GM18526 (cell line): ENCODE measurements at regions not wholly inside any gene's neighbourhood (a gene's known extent, or its start where the extent isn't known, plus 50 kb on each side); places are given as distances from the start of the nearest gene placed in this dataset.

Experiments used
- POLR2A ChIP-seq: IDR thresholded peaks from 3 replicates; pipeline ENCODE4 v1.6.1; 2011; ENCODE audit not compliant: insufficient read length; ENCODE audit errors: extremely low read depth

- TF ChIP-seq POLR2A = no peak
Measured at GRCh38 chr13:73324842-73325722, 266.3 kb downstream of the KLF5 start.

DNA sequence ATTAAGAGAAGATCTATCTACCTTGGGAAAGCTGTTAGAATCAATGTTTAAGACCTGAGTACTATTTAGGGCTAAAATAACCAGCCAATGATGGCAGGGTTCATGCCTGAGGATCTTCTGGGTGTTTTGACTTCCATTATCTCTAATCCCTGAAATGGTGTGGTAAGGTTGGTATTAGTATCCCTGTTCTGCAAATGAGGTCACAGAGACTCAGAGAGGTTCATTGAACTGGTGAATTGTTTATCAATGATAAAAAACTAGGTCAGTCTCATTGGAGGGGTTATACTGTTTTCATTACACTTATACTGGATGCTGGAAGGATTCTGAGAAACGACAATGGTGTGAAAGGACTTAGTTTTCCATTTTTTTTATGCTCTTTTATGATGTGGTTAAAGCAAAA is 264.8 kb downstream of the KLF5 start:
- TF ChIP-seq POLR2A = no peak

DNA sequence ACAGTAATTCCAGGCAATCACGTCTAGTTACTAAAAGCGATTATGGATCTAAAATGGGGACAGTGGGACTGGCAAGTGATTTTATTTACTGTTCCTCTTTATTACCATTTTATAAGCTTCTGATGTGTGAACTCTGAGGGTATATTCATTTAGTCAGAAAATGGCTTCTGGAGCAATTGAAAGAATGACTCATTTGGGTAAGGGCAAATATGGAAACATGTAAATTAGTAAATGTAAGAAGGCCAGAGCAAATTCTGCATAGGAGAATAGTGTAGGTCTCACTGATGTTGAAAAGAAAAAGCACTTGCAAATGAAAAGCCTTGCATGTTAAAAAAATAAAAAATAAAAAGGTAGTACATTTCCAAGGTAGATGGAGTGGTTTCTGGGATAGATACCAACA is 262.2 kb downstream of the KLF5 start:
- TF ChIP-seq POLR2A = no peak

- TF ChIP-seq POLR2A = no peak
Measured at GRCh38 chr13:73317140-73317539, 258.3 kb downstream of the KLF5 start.

DNA sequence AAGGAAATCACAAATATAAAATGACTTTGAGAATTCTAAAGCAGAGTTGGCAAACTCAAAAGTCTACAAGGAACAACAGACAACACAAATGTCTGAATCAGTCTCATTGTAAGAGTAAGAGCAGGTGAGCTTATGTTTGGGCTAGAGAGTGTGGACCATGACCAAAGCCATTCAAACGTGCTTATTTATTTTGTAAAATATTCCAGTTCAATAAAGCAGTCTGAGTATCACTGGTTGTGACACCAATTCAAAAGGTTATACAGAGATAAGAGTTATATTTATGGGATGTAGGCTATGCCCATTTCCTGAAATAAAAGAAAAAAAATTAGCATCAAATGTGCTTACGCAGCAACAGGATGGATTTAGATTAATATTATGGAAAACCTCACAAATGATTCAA is 251.6 kb downstream of the KLF5 start:
- no peak for TF ChIP-seq POLR2A

DNA sequence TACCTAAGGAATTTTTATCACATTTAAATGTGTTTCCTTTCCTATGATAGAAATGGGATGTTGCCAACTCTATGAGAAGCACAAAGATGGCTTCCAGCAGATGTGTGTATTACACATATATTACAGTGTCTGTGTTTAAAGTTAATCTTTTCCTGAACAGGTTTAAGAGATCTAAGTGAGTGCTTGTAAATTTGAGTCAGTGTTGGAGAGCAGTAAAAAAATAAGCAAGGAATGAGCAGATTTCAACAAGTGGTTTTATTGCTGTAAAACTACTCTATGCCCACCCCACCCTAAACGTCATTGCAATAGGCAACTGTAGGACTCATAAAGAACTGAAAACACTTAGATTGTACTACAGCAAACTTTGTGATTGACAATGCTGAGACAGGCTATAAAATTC is 248.7 kb downstream of the KLF5 start:
- no peak for TF ChIP-seq POLR2A

DNA sequence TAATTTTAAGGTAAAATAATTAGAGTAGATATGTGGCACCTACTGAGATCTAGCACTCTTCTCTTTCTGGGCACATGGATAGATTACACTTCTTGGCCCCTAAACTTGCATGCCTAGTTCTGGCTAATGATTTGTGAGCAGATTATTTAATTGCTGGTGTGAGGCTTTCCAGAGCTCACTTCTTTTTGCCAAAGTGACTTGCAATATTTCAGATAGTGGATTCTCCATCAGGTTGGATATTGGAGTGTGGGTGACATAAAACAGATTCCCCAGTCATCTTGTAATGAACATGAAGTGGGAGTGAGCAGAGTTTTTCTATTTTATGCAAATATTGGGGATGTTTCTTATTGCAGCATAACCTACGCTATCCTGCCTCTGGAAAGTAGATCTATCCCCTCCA is 247.9 kb downstream of the KLF5 start:
- TF ChIP-seq POLR2A = no peak

DNA sequence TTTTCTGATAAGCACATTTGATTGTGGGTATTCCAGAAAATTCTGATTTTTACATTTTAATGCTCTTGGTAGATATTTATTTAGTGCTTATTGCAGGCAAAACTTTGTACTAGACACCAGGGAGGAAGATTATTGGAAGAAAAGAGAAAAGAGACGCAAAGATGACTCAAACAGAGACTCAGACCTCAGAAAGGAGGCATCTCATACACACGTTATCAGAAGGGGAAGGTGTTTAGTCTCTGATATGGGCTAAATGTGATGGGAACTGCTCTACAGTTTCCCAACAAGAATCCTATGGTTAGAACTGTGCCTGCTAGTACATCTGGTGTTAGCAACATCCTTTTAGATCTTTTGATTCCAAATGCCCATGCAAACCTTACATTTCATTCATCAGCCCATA is 245.6 kb downstream of the KLF5 start:
- no peak for TF ChIP-seq POLR2A

DNA sequence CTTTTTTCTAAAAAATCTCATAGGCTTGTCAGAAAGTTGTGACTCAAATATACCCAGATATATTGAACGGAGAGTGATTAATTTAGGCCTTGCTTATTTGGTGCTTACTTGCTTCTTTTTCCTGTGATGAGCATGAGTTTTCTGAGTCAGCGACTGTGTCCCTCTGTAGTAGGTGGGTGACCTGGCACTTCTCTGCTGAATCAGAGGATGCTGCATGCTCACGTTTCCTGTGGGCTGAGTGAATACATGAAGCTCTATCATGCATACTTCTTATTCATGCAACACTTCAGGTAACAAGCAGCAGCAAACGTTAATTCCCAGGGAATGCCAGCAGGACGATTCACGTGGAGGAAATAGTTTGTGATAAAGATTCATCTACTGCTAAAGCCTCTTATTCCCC is 245.0 kb downstream of the KLF5 start:
- TF ChIP-seq POLR2A = no peak

- TF ChIP-seq POLR2A = no peak
Measured at GRCh38 chr13:73300718-73301425, 242.1 kb downstream of the KLF5 start.

DNA sequence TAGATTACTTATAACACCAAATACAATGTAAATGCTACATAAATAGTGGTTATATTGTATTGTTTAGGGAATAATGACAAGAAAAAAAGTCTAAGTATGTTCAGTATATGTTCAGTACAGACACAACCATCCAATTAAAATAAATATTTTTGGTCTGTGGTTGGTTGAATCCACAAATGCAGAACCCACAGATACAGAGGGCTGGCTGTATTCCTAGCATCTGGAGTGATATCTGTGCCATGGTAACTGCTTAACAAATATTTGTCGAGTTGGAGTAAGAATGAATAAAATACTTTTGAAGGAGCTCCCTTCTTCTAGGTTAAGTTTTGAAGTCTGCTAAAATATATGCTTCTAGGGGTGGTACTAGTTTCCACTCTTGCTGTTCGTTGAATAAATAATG is 241.0 kb downstream of the KLF5 start:
- no peak for TF ChIP-seq POLR2A

DNA sequence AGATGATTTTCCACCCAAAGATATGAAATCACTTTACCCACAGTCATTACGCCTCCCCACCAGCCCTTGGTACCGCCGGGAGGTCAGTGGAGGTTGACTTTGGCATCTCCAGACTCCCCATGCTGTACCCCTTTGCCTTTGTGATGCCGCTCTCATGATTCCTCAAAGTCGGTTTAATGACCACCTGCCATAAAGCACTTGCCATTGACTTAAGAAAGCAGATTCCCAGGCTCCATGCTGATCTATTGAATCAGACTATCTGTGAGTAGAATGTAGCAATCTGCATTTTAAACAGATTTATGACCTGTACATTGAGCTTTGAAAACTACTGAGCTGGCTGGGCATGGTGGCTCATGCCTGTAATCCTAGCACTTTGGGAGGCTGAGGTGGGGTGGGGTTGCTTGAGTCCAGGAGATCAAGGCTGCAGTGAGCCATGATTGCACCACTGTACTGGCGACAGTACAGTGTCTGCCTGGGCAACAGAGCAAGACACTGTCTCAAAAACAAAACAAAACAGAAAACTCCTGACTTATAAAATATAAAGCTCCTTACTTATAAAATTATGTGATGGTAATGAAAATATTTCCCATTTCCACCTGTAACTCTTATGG is 235.2 kb downstream of the KLF5 start:
- no peak for TF ChIP-seq POLR2A

GRCh38 chr13:73292127-73292526 is 233.3 kb downstream of the KLF5 start:
- TF ChIP-seq POLR2A = no peak

GRCh38 chr13:73290844-73291243 is 232.0 kb downstream of the KLF5 start:
- TF ChIP-seq POLR2A = no peak

DNA sequence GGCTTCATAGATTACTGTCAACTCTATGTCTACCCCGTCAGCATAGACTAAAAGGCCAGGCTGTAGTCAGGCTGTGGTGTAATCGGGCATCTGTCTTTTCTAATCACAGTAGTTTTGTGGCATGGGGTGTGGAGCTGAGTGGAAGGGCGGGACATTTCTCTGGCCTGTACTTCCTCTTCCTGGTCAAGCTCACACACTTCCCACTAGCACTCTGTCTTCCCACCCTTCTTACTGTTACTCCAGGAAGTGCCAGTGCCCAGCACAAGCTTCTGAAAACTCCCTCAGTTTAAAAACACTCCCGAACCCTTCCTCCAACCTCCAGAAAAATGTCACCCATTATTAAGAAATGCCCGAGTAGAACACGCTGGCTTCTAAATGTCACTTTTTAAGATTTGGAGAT is 229.8 kb downstream of the KLF5 start:
- no peak for TF ChIP-seq POLR2A

GRCh38 chr13:73287831-73288230 is 229.0 kb downstream of the KLF5 start:
- no peak for TF ChIP-seq POLR2A

- no peak for TF ChIP-seq POLR2A
Measured at GRCh38 chr13:73286942-73287620, 228.3 kb downstream of the KLF5 start.
